ENCODE measurements at regions not wholly inside any gene's neighbourhood (a gene's known extent, or its start where the extent isn't known, plus 50 kb on each side); places are given as distances from the start of the nearest gene placed in this dataset.
"Not testable (repeated sequence)": the region's sequence is repeated elsewhere in the genome, so short reads cannot be mapped to it uniquely, and the experiment has no call there.

DNA sequence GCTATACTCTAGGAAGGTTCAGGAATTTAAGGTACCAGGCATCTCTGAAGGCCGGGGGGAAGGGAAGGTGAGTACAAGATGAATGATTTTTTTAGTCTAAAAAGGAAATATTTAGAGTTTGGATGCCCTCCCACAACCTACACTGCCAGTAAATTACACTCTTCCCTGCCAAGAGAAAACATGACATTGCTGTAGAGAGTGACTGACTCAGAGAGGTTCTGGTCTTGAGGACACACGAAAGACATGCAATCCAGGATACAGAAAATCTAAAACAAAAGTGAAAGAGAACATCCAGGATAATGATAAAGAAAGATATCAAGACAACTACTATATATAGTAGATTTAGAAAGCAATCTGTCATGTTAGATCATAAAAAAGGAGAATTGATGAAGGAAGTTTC lies 200.5 kb downstream of the TYW3 start:
- peak; percentile 3 for DNase-seq (ENCODE audit: low read depth)
- TF ChIP-seq, protein P1, sequence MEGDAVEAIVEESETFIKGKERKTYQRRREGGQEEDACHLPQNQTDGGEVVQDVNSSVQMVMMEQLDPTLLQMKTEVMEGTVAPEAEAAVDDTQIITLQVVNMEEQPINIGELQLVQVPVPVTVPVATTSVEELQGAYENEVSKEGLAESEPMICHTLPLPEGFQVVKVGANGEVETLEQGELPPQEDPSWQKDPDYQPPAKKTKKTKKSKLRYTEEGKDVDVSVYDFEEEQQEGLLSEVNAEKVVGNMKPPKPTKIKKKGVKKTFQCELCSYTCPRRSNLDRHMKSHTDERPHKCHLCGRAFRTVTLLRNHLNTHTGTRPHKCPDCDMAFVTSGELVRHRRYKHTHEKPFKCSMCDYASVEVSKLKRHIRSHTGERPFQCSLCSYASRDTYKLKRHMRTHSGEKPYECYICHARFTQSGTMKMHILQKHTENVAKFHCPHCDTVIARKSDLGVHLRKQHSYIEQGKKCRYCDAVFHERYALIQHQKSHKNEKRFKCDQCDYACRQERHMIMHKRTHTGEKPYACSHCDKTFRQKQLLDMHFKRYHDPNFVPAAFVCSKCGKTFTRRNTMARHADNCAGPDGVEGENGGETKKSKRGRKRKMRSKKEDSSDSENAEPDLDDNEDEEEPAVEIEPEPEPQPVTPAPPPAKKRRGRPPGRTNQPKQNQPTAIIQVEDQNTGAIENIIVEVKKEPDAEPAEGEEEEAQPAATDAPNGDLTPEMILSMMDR (IDR thresholded peaks at IDR 0.05; ENCODE audit: low read depth, low read length, missing control alignments), result no peak
- in situ Hi-C loops (cut with HindIII; ENCODE audit: low sequenced_read_pairs), result no loop called here
- no peak overlapping the region for H3K4me3 ChIP-seq (ENCODE audit: low read depth, low read length)

- TF ChIP-seq, protein P1 (IDR thresholded peaks at IDR 0.05; ENCODE audit: low read depth, low read length, missing control alignments), result no peak
- DNase-seq (ENCODE audit: low read depth), result no peak
- in situ Hi-C loops (cut with HindIII; ENCODE audit: low sequenced_read_pairs), result no loop called here
- no peak overlapping the region for H3K4me3 ChIP-seq (ENCODE audit: low read depth, low read length)
These were observed 198.7 kb upstream of the LHX8 start for GRCh38 chr1:74935446-74935845.

DNA sequence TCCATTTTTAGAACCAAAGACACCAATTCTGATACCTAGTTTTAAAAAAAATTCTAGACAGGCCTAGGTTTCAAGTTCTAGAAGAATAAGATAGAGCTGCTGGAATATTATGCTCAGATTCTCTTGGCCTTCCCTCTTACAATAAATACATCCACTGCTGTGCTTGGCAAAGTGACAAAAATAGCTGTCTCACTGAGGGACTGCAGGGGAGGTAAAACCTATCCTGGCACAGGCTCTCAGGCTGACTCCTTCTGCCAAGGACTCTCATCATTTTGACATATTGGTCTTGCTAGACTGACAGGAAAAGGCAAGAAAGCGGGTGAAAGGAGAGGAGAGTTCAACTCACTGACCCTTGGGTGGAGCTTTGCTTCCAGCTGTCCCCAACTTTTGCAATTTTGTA lies 197.0 kb upstream of the LHX8 start:
- TF ChIP-seq, protein P1 (IDR thresholded peaks at IDR 0.05; ENCODE audit: low read depth, low read length, missing control alignments), result no peak
- peak; percentile 42 for DNase-seq (ENCODE audit: low read depth)
- in situ Hi-C loops (cut with HindIII; ENCODE audit: low sequenced_read_pairs), result no loop called here
- H3K4me3 ChIP-seq (ENCODE audit: low read depth, low read length), result no peak overlapping the region

- in situ Hi-C loops (cut with HindIII; ENCODE audit: low sequenced_read_pairs), result no loop called here
- TF ChIP-seq, protein P1 (IDR thresholded peaks at IDR 0.05; ENCODE audit: low read depth, low read length, missing control alignments), result no peak
- H3K4me3 ChIP-seq (ENCODE audit: low read depth, low read length), result no peak overlapping the region
- no peak for DNase-seq (ENCODE audit: low read depth)
These were observed 191.1 kb upstream of the LHX8 start for GRCh38 chr1:74943046-74943445.

- no peak overlapping the region for H3K4me3 ChIP-seq (ENCODE audit: low read depth, low read length)
- TF ChIP-seq, protein P1 (IDR thresholded peaks at IDR 0.05; ENCODE audit: low read depth, low read length, missing control alignments), result no peak
- in situ Hi-C loops (cut with HindIII; ENCODE audit: low sequenced_read_pairs), result no loop called here
- DNase-seq (ENCODE audit: low read depth), result no peak
These were observed 187.8 kb upstream of the LHX8 start for GRCh38 chr1:74946388-74946787.

- in situ Hi-C loops (cut with HindIII; ENCODE audit: low sequenced_read_pairs); DNase-seq (ENCODE audit: low read depth); H3K4me3 ChIP-seq (ENCODE audit: low read depth, low read length): not testable (repeated sequence)
These were observed 184.8 kb upstream of the LHX8 start for GRCh38 chr1:74949348-74949747.

DNA sequence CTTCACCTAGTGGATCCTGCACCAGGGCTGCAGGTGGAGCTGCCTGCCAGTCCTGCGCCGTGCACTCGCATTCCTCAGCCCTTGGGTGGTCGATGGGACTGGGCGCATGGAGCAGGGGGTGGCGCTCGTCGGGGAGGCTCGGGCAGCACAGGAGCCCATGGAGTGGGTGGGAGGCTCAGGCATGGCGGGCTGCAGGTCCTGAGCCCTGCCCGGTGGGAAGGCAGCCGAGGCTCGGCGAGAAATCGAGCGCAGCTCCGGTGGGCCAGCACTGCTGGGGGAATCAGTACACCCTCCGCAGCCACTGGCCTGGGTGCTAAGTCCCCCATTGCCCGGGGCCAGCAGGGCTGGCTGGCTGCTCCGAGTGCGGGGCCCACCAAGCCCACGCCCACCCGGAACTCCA lies 182.2 kb upstream of the LHX8 start:
- in situ Hi-C loops (cut with HindIII; ENCODE audit: low sequenced_read_pairs); DNase-seq (ENCODE audit: low read depth); H3K4me3 ChIP-seq (ENCODE audit: low read depth, low read length): not testable (repeated sequence)

- no peak overlapping the region for H3K4me3 ChIP-seq (ENCODE audit: low read depth, low read length)
- DNase-seq (ENCODE audit: low read depth), result no peak
- in situ Hi-C loops (cut with HindIII; ENCODE audit: low sequenced_read_pairs), result no loop called here
- TF ChIP-seq, protein P1 (IDR thresholded peaks at IDR 0.05; ENCODE audit: low read depth, low read length, missing control alignments), result no peak
These were observed 181.4 kb upstream of the LHX8 start for GRCh38 chr1:74952786-74953185.

All from astrocyte of the cerebellum (primary cell).